Astrocyte (in vitro differentiated cells and primary cell): ENCODE measurements at regions not wholly inside any gene's neighbourhood (a gene's known extent, or its start where the extent isn't known, plus 50 kb on each side); places are given as distances from the start of the nearest gene placed in this dataset.
"Not testable (repeated sequence)": the region's sequence is repeated elsewhere in the genome, so short reads cannot be mapped to it uniquely, and the experiment has no call there.

Experiments used
- DNase-seq: peaks from one replicate; pipeline ENCODE4 v3.0.0-alpha.2; 2010; ENCODE audit warnings: low read depth
- FAIRE-seq: peaks from 2 replicates; lab custom pipeline; 2011; peaks lifted over from hg19 to GRCh38; lab: Jason Lieb, UNC
- H2AFZ ChIP-seq: 2 replicates; pipeline ENCODE4 v1.6.0; 2012; ENCODE audit warnings: low read depth, low read length, inconsistent platforms
- H3K27ac ChIP-seq: 2 replicates; pipeline ENCODE4 v1.5.1; 2011; ENCODE audit warnings: low read depth, low read length, inconsistent platforms
- H3K27me3 ChIP-seq: 2 replicates; pipeline ENCODE4 v1.6.0; 2011; ENCODE audit warnings: low read length, inconsistent platforms; ENCODE audit not compliant: insufficient read depth
- H3K36me3 ChIP-seq: 2 replicates; pipeline ENCODE4 v1.5.1; 2011; ENCODE audit warnings: low read length, inconsistent platforms; ENCODE audit not compliant: insufficient read depth
- H3K4me1 ChIP-seq: 2 replicates; pipeline ENCODE4 v1.5.1; 2011; ENCODE audit warnings: low read length, inconsistent platforms; ENCODE audit not compliant: insufficient read depth
- H3K4me2 ChIP-seq: 2 replicates; pipeline ENCODE4 v1.6.0; 2012; ENCODE audit warnings: low read length, inconsistent platforms
- H3K4me3 ChIP-seq: 2 replicates; pipeline ENCODE4 v1.5.1; 2011; ENCODE audit warnings: low read depth, mild to moderate bottlenecking, low read length, inconsistent platforms; ENCODE audit not compliant: insufficient read depth
- H3K79me2 ChIP-seq: 2 replicates; pipeline ENCODE4 v1.6.0; 2012; ENCODE audit warnings: mild to moderate bottlenecking, low read length, inconsistent platforms; ENCODE audit not compliant: insufficient read depth
- H3K9ac ChIP-seq: 2 replicates; pipeline ENCODE4 v1.6.0; 2012; ENCODE audit warnings: mild to moderate bottlenecking, low read length, inconsistent platforms
- H3K9me3 ChIP-seq: 2 replicates; pipeline ENCODE4 v1.5.1; 2012; ENCODE audit warnings: low read depth, mild to moderate bottlenecking, low read length, inconsistent platforms; ENCODE audit not compliant: insufficient read depth
- H4K20me1 ChIP-seq: 2 replicates; pipeline ENCODE4 v1.6.0; 2012; ENCODE audit warnings: low read length, inconsistent platforms; ENCODE audit not compliant: insufficient read depth
- H3K27ac Mint-ChIP-seq: one replicate; pipeline ENCODE4 v1.8.0; 2021; ENCODE audit warnings: mild to moderate bottlenecking, mixed read lengths; ENCODE audit not compliant: unreplicated experiment
- H3K27me3 Mint-ChIP-seq: one replicate; pipeline ENCODE4 v1.8.0; 2021; ENCODE audit warnings: low read depth, mixed read lengths; ENCODE audit not compliant: unreplicated experiment
- H3K36me3 Mint-ChIP-seq: one replicate; pipeline ENCODE4 v1.8.0; 2021; ENCODE audit warnings: low read depth, mixed read lengths; ENCODE audit not compliant: unreplicated experiment
- H3K4me1 Mint-ChIP-seq: one replicate; pipeline ENCODE4 v1.8.0; 2021; ENCODE audit warnings: low read depth, mixed read lengths; ENCODE audit not compliant: unreplicated experiment
- H3K4me3 Mint-ChIP-seq: one replicate; pipeline ENCODE4 v1.8.0; 2021; ENCODE audit warnings: mild to moderate bottlenecking, moderate library complexity, mixed read lengths; ENCODE audit not compliant: unreplicated experiment
- H3K9me3 Mint-ChIP-seq: one replicate; pipeline ENCODE4 v1.8.0; 2021; ENCODE audit warnings: mild to moderate bottlenecking, mixed read lengths; ENCODE audit not compliant: unreplicated experiment
- EZH2 ChIP-seq: IDR thresholded peaks from 2 replicates; pipeline ENCODE4 v1.6.1; 2012; ENCODE audit warnings: mild to moderate bottlenecking, low read length, inconsistent platforms; ENCODE audit not compliant: insufficient read depth
- TF ChIP-seq, protein P1 (sequence below): IDR thresholded peaks from 2 replicates; pipeline ENCODE4 v1.5.1; 2011; ENCODE audit warnings: low read depth, mild to moderate bottlenecking, inconsistent platforms, low read length, moderate library complexity; ENCODE audit not compliant: insufficient read depth

DNA sequence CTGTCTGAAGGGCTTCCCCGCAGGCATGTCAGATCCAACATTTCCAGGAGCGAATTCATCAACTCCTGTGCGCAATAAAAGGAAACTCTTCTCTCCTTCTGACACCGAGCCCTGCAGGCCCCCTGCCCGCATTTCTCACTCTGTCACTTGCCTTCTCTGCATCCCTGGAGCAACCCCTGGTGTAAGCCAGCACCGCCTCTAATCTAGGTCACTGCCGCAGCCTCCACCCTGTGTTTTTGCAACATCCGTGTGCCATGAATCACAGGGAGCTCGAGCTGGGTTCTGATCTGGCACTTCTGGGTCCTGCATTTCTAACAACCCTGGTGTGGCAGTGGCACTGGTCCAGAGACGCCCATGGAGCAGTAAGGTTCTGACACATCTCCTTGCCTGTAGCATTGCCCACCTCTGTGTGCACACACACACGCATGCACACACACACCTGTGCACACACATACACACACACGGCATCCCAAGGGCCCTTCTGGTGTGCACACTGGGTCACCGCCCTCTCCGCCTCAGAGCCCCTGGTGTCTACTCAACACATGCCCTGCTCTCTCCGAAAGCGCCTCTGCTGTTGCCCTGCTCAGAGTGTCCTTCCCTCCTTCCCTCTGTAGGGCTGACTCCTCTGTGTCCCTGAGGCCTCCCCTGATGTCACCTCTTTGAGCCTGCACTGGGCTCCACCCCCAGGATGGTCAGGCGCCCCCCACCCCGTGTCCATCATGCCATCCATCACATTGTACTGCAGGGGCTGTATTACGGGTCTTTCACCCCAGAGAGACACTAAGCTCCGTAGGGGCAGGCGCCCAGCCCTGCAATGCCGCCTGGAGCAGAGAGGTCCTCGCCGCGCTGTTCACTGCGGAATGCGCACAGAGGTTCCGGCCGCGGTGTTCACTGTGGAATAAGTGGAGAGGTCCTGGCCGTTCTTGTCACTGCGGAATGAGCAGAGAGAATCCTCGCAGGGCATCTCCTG lies 111.4 kb upstream of the SFSWAP start:
- Mint-ChIP-seq H3K4me1 (no peaks in the 10 kb centered on the region), H3K9me3 (peaks cover 2% of the 10 kb centered on the region), H3K36me3 (no peaks in the 10 kb centered on the region), H3K27ac (no peak overlapping the region), H3K27me3 (peaks cover 40% of the 10 kb centered on the region), H3K4me3 (no peak overlapping the region)
- Histone ChIP-seq H3K27ac (no peak overlapping the region), H4K20me1 (no peaks in the 10 kb centered on the region), H3K36me3 (no peaks in the 10 kb centered on the region), H3K79me2 (no peaks in the 10 kb centered on the region), H3K9me3 (no peaks in the 10 kb centered on the region), H3K4me2 (no peak overlapping the region), H3K4me1 (no peaks in the 10 kb centered on the region), H2AFZ (no peak overlapping the region), H3K4me3 (no peak overlapping the region), H3K27me3 (no peaks in the 10 kb centered on the region), H3K9ac (no peak overlapping the region)
- FAIRE-seq (no peak), DNase-seq (no peak)
- TF ChIP-seq EZH2 = no peak
- TF ChIP-seq, protein P1, sequence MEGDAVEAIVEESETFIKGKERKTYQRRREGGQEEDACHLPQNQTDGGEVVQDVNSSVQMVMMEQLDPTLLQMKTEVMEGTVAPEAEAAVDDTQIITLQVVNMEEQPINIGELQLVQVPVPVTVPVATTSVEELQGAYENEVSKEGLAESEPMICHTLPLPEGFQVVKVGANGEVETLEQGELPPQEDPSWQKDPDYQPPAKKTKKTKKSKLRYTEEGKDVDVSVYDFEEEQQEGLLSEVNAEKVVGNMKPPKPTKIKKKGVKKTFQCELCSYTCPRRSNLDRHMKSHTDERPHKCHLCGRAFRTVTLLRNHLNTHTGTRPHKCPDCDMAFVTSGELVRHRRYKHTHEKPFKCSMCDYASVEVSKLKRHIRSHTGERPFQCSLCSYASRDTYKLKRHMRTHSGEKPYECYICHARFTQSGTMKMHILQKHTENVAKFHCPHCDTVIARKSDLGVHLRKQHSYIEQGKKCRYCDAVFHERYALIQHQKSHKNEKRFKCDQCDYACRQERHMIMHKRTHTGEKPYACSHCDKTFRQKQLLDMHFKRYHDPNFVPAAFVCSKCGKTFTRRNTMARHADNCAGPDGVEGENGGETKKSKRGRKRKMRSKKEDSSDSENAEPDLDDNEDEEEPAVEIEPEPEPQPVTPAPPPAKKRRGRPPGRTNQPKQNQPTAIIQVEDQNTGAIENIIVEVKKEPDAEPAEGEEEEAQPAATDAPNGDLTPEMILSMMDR = no peak

GRCh38 chr12:131600160-131600532 lies 110.7 kb upstream of the SFSWAP start:
- DNase-seq (no peak), FAIRE-seq (no peak)
- Mint-ChIP-seq H3K27me3 (peaks cover 41% of the 10 kb centered on the region), H3K4me3 (no peak overlapping the region), H3K36me3 (no peaks in the 10 kb centered on the region), H3K27ac (no peak overlapping the region), H3K9me3 (peaks cover 2% of the 10 kb centered on the region), H3K4me1 (no peaks in the 10 kb centered on the region)
- no peak overlapping the region for H3K4me2 ChIP-seq
- no peak overlapping the region for H3K4me3 ChIP-seq
- TF ChIP-seq, protein P1 = no peak
- no peak for TF ChIP-seq EZH2
- no peaks in the 10 kb centered on the region for H4K20me1 ChIP-seq
- H3K9ac ChIP-seq = no peak overlapping the region
- no peaks in the 10 kb centered on the region for H3K79me2 ChIP-seq
- no peaks in the 10 kb centered on the region for H3K4me1 ChIP-seq
- no peaks in the 10 kb centered on the region for H3K36me3 ChIP-seq
- H2AFZ ChIP-seq = no peak overlapping the region
- H3K9me3 ChIP-seq = no peaks in the 10 kb centered on the region
- H3K27me3 ChIP-seq = peaks cover under 1% of the 10 kb centered on the region
- H3K27ac ChIP-seq = no peak overlapping the region

GRCh38 chr12:131601499-131601898 lies 109.4 kb upstream of the SFSWAP start:
- not testable (repeated sequence) for H3K9ac ChIP-seq, H3K27me3 ChIP-seq, H3K4me2 ChIP-seq, H3K79me2 ChIP-seq, H2AFZ ChIP-seq, H3K36me3 Mint-ChIP-seq, H3K4me3 ChIP-seq, H3K4me1 ChIP-seq, H4K20me1 ChIP-seq, H3K36me3 ChIP-seq, H3K9me3 ChIP-seq, FAIRE-seq, H3K4me3 Mint-ChIP-seq, H3K27ac ChIP-seq, DNase-seq, H3K27ac Mint-ChIP-seq, H3K4me1 Mint-ChIP-seq, H3K9me3 Mint-ChIP-seq
- H3K27me3 Mint-ChIP-seq = peaks cover 48% of the 10 kb centered on the region
